ENCODE measurements at regions not wholly inside any gene's neighbourhood (a gene's known extent, or its start where the extent isn't known, plus 50 kb on each side); places are given as distances from the start of the nearest gene placed in this dataset.

- no peaks in the 10 kb centered on the region for H3K4me1 ChIP-seq (ENCODE audit: control insufficient read depth in 1 of 2, insufficient read depth in 2 of 2, low read depth in 1 of 2, low read length in 1 of 2)
- H3K4me3 ChIP-seq (ENCODE audit: low read depth in 2 of 2, low read length in 1 of 2) = no peak overlapping the region
- H3K9me3 ChIP-seq = no peaks in the 10 kb centered on the region
- TF ChIP-seq POLR2AphosphoS5 (IDR thresholded peaks at IDR 0.05; ENCODE audit: low read depth, low read length) (no peak), MEF2A (IDR thresholded peaks at IDR 0.05; ENCODE audit: borderline replicate concordance, low read depth) (no peak), TAF1 (IDR thresholded peaks at IDR 0.05; ENCODE audit: borderline replicate concordance, low read depth, low read length) (no peak), EZH2phosphoT487 (IDR thresholded peaks at IDR 0.05; ENCODE audit: borderline replicate concordance, low read depth) (no peak), EP300 (IDR thresholded peaks at IDR 0.05; ENCODE audit: borderline replicate concordance in 1 of 2, low read depth in 1 of 2, low read length in 1 of 2) (no peak)
- no peak overlapping the region for H3K4me2 ChIP-seq
- H3K27ac ChIP-seq (ENCODE audit: low read depth in 2 of 2, low read length in 1 of 2) = no peak overlapping the region
- H3K36me3 ChIP-seq (replicated peaks in 1 of 2; ENCODE audit: control insufficient read depth in 1 of 2, insufficient read depth in 2 of 2, low read length in 1 of 2) = no peaks in the 10 kb centered on the region
- H2AFZ ChIP-seq (ENCODE audit: low read depth) = no peak overlapping the region
- H3K79me2 ChIP-seq (ENCODE audit: insufficient read depth) = no peaks in the 10 kb centered on the region
- WGBS (ENCODE audit: low lambda C conversion rate) = 40% methylated on average over 4 of the region's 4 CpGs
- no peaks in the 10 kb centered on the region for H3K9me2 ChIP-seq
- no peaks in the 10 kb centered on the region for H3K27me3 ChIP-seq (ENCODE audit: insufficient read depth)
- POLR2A ChIA-PET = no interaction called here
- CTCF ChIA-PET = no interaction called here
- H4K20me1 ChIP-seq (ENCODE audit: insufficient read depth) = no peaks in the 10 kb centered on the region
- no peaks in the 10 kb centered on the region for H3F3A ChIP-seq (replicated peaks; ENCODE audit: insufficient read depth)
- DNase-seq = no peak
- H3K9ac ChIP-seq = no peak overlapping the region
These were observed 118.4 kb upstream of the DEPDC1 start for GRCh38 chr1:68615312-68615711.

- H2AFZ ChIP-seq (ENCODE audit: low read depth) = no peak overlapping the region
- 5% methylated on average over 1 of the region's 1 CpG for WGBS (ENCODE audit: low lambda C conversion rate)
- H3K9me2 ChIP-seq = no peaks in the 10 kb centered on the region
- TF ChIP-seq IRF3 (IDR thresholded peaks at IDR 0.05; ENCODE audit: low read depth, low read length) (no peak), REST (IDR thresholded peaks at IDR 0.05; ENCODE audit: low read depth, low read length) (no peak), FOXM1 (IDR thresholded peaks at IDR 0.05; ENCODE audit: low read depth) (no peak), PBX3 (IDR thresholded peaks at IDR 0.05) (no peak), GATA2 (CRISPR knock-in tag; IDR thresholded peaks at IDR 0.05) (no peak), EZH2phosphoT487 (IDR thresholded peaks at IDR 0.05; ENCODE audit: borderline replicate concordance, low read depth) (no peak), SMC3 (IDR thresholded peaks at IDR 0.05; ENCODE audit: low read depth, low read length) (no peak)
- TF ChIP-seq, protein P1, sequence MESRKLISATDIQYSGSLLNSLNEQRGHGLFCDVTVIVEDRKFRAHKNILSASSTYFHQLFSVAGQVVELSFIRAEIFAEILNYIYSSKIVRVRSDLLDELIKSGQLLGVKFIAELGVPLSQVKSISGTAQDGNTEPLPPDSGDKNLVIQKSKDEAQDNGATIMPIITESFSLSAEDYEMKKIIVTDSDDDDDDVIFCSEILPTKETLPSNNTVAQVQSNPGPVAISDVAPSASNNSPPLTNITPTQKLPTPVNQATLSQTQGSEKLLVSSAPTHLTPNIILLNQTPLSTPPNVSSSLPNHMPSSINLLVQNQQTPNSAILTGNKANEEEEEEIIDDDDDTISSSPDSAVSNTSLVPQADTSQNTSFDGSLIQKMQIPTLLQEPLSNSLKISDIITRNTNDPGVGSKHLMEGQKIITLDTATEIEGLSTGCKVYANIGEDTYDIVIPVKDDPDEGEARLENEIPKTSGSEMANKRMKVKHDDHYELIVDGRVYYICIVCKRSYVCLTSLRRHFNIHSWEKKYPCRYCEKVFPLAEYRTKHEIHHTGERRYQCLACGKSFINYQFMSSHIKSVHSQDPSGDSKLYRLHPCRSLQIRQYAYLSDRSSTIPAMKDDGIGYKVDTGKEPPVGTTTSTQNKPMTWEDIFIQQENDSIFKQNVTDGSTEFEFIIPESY (IDR thresholded peaks at IDR 0.05; ENCODE audit: borderline replicate concordance, low read depth) = no peak
- no peaks in the 10 kb centered on the region for H3K9me3 ChIP-seq
- H3K4me1 ChIP-seq (ENCODE audit: control insufficient read depth in 1 of 2, insufficient read depth in 2 of 2, low read depth in 1 of 2, low read length in 1 of 2) = no peaks in the 10 kb centered on the region
- no peaks in the 10 kb centered on the region for H3K79me2 ChIP-seq (ENCODE audit: insufficient read depth)
- H3K9ac ChIP-seq = no peak overlapping the region
- H3F3A ChIP-seq (replicated peaks; ENCODE audit: insufficient read depth) = no peaks in the 10 kb centered on the region
- H3K27ac ChIP-seq (ENCODE audit: low read depth in 2 of 2, low read length in 1 of 2) = no peak overlapping the region
- H3K36me3 ChIP-seq (replicated peaks in 1 of 2; ENCODE audit: control insufficient read depth in 1 of 2, insufficient read depth in 2 of 2, low read length in 1 of 2) = no peaks in the 10 kb centered on the region
- H3K4me3 ChIP-seq (ENCODE audit: low read depth in 2 of 2, low read length in 1 of 2) = no peak overlapping the region
- H4K20me1 ChIP-seq (ENCODE audit: insufficient read depth) = no peaks in the 10 kb centered on the region
- DNase-seq = no peak
- POLR2A ChIA-PET = no interaction called here
- H3K27me3 ChIP-seq (ENCODE audit: insufficient read depth) = no peaks in the 10 kb centered on the region
- H3K4me2 ChIP-seq = no peak overlapping the region
- CTCF ChIA-PET = interaction anchor here (1.2 kb wide), 1 partner anchor 12 kb away, joined by 4 read pairs; no protein-coding TSS in a partner anchor
These were observed 121.1 kb upstream of the DEPDC1 start for GRCh38 chr1:68617942-68618341.

Measured in SK-N-SH (cell line).